Kidney epithelial cell (primary cell): ENCODE measurements at regions not wholly inside any gene's neighbourhood (a gene's known extent, or its start where the extent isn't known, plus 50 kb on each side); places are given as distances from the start of the nearest gene placed in this dataset.

ENCODE experiments used
- DNase-seq: peaks from one replicate; pipeline ENCODE4 v3.0.0-alpha.2; 2010; ENCODE audit warnings: low read depth
- H3K27me3 ChIP-seq: 2 replicates; pipeline ENCODE4 v1.6.0; 2011; ENCODE audit warnings: low read length; ENCODE audit not compliant: control insufficient read depth, insufficient read depth
- H3K36me3 ChIP-seq: 2 replicates; pipeline ENCODE4 v1.5.1; 2011; ENCODE audit warnings: low read length; ENCODE audit not compliant: control insufficient read depth, insufficient read depth
- H3K4me3 ChIP-seq: 2 replicates; pipeline ENCODE4 v1.5.1; 2011; ENCODE audit warnings: low read depth, mild to moderate bottlenecking, control low read depth, low read length
- TF ChIP-seq, protein P1 (sequence below): IDR thresholded peaks from 2 replicates; pipeline ENCODE4 v1.5.1; 2011; ENCODE audit warnings: mild to moderate bottlenecking, moderate library complexity, low read length, control low read depth, inconsistent platforms; ENCODE audit not compliant: insufficient read depth, poor library complexity, severe bottlenecking

GRCh38 chr2:20557635-20558034 lies 93.3 kb downstream of the HS1BP3 start:
- Histone ChIP-seq H3K36me3 (no peaks in the 10 kb centered on the region), H3K27me3 (no peaks in the 10 kb centered on the region), H3K4me3 (no peak overlapping the region)
- DNase-seq, result no peak
- TF ChIP-seq, protein P1, sequence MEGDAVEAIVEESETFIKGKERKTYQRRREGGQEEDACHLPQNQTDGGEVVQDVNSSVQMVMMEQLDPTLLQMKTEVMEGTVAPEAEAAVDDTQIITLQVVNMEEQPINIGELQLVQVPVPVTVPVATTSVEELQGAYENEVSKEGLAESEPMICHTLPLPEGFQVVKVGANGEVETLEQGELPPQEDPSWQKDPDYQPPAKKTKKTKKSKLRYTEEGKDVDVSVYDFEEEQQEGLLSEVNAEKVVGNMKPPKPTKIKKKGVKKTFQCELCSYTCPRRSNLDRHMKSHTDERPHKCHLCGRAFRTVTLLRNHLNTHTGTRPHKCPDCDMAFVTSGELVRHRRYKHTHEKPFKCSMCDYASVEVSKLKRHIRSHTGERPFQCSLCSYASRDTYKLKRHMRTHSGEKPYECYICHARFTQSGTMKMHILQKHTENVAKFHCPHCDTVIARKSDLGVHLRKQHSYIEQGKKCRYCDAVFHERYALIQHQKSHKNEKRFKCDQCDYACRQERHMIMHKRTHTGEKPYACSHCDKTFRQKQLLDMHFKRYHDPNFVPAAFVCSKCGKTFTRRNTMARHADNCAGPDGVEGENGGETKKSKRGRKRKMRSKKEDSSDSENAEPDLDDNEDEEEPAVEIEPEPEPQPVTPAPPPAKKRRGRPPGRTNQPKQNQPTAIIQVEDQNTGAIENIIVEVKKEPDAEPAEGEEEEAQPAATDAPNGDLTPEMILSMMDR, result no peak

- no peak for DNase-seq
- Histone ChIP-seq H3K27me3 (no peaks in the 10 kb centered on the region), H3K4me3 (no peak overlapping the region), H3K36me3 (no peaks in the 10 kb centered on the region)
- TF ChIP-seq, protein P1, result no peak
Measured at GRCh38 chr2:20558391-20559150, 92.3 kb downstream of the HS1BP3 start.

DNA sequence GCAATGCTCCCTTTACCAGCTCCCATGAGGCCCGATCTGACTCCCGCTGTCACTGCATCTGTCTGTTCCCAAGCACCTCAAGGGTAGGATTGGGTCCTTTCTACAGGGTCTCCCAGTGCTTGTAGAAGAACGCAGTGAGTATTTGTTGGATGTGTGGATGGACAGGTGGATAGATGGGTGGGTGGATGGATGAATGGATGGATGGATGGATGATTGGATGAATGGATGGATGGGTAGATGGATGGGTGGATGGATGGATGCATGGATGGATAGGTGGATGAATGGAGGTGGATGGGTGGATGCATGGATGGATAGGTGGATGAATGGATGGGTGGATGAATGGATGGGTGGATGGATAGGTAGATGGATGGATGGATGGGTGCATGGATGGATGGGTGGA lies 91.6 kb downstream of the HS1BP3 start:
- H3K36me3 ChIP-seq, result no peaks in the 10 kb centered on the region
- H3K4me3 ChIP-seq, result no peak overlapping the region
- DNase-seq, result no peak
- no peaks in the 10 kb centered on the region for H3K27me3 ChIP-seq
- TF ChIP-seq, protein P1, result no peak

DNA sequence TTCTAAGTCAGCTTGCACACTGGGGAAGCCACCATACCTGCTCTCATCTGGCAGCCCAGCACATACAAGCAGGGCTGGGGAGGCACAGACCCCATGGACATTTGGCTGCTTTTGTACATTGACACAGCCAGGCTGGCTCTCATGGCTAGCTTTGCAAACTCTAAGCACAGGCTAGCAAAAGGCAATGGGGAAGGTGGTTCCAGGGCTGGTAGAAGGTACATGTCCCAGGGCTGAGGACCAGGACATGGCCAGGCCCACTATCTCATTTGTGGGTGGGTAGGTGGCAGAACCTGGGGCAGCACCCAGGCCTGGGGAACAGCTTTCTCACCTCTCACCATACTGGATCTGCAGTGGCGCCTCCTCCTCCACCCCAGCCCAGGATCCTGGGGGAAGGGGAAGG lies 90.9 kb downstream of the HS1BP3 start:
- TF ChIP-seq, protein P1, result no peak
- no peak overlapping the region for H3K4me3 ChIP-seq

DNA sequence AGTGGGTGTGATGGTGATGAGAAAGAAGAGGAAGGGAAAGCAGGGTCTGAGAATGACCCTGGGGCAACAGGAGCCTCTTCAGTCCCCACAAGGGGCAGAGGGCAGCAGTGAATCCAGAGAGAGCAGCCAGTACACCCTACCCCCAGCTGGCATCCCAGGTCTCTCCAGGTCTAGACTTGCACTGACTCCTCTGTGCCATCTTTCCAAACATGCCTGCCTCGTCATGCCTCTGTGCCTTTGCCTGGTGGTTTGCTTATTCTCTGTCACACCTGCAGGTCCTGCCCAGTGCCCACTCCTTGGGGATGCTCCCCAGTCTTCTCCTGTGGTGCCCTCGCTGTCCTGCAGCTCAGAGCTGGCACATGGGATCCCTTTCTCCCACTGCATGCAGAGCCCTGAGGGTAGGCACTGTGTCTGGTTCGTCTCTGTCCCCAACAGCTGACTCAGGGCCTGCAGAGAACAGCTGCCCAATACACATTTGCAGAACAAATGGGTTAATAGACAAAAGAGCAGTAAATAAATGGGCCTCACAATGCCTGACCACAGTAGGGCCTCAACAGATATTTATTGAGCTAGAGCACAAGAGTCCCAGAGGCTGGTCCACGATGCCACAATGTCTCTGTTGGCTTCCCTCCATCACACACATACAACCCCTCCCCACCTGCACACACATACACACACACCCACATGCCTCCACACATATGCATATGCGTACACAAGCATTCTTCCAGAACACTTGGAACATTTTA lies 89.8 kb downstream of the HS1BP3 start:
- TF ChIP-seq, protein P1, result no peak
- Histone ChIP-seq H3K36me3 (no peaks in the 10 kb centered on the region), H3K4me3 (no peak overlapping the region), H3K27me3 (no peaks in the 10 kb centered on the region)
- DNase-seq, result no peak

More for the DNA sequence above, 90.9 kb downstream of the HS1BP3 start:
- Histone ChIP-seq H3K27me3 (no peaks in the 10 kb centered on the region), H3K36me3 (no peaks in the 10 kb centered on the region)
- DNase-seq, result no peak
